Mesothelial cell of epicardium (in vitro differentiated cells): ENCODE measurements at regions not wholly inside any gene's neighbourhood (a gene's known extent, or its start where the extent isn't known, plus 50 kb on each side); places are given as distances from the start of the nearest gene placed in this dataset.

Source experiments
- DNase-seq, 2 experiments: peaks; one replicate each; pipeline ENCODE4 v3.0.0; 2021; ENCODE audit warnings: low spot score in 2 of 2; ENCODE audit not compliant: unreplicated experiment in 2 of 2
- H3K27ac Mint-ChIP-seq: 2 replicates; pipeline ENCODE4 v1.8.0; 2021; ENCODE audit warnings: mixed read lengths
- H3K27me3 Mint-ChIP-seq: 2 replicates; pipeline ENCODE4 v1.8.0; 2021; ENCODE audit warnings: low read depth, mixed read lengths
- H3K36me3 Mint-ChIP-seq: 2 replicates; pipeline ENCODE4 v1.8.0; 2021; ENCODE audit warnings: mixed read lengths
- H3K4me1 Mint-ChIP-seq: 2 replicates; pipeline ENCODE4 v1.8.0; 2021; ENCODE audit warnings: mixed read lengths
- H3K4me3 Mint-ChIP-seq: 2 replicates; pipeline ENCODE4 v1.8.0; 2021; ENCODE audit warnings: mild to moderate bottlenecking, moderate library complexity, mixed read lengths
- H3K9me3 Mint-ChIP-seq: 2 replicates; pipeline ENCODE4 v1.8.0; 2021; ENCODE audit warnings: mixed read lengths
- CTCF ChIP-seq: fragments of 200-600 bp; sonication (generic); IDR thresholded peaks from one replicate; pipeline ENCODE4 v1.5.0; 2021; ENCODE audit warnings: antibody characterized with exemption; ENCODE audit not compliant: unreplicated experiment

GRCh38 chr20:5433352-5433751 is 116.6 kb upstream of the PROKR2 start:
- TF ChIP-seq CTCF = no peak
- Mint-ChIP-seq H3K4me3 (no peak overlapping the region), H3K27me3 (peaks cover 66% of the 10 kb centered on the region), H3K9me3 (no peaks in the 10 kb centered on the region), H3K27ac (no peak overlapping the region), H3K36me3 (no peaks in the 10 kb centered on the region), H3K4me1 (no peaks in the 10 kb centered on the region)
- no peak for DNase-seq

- Mint-ChIP-seq H3K27ac (no peak overlapping the region), H3K4me3 (no peak overlapping the region), H3K27me3 (peaks cover 70% of the 10 kb centered on the region), H3K4me1 (no peaks in the 10 kb centered on the region), H3K9me3 (no peaks in the 10 kb centered on the region), H3K36me3 (no peaks in the 10 kb centered on the region)
- no peak for DNase-seq
- TF ChIP-seq CTCF = no peak
These were observed 115.3 kb upstream of the PROKR2 start for GRCh38 chr20:5432030-5432429.

GRCh38 chr20:5430670-5431069 is 113.9 kb upstream of the PROKR2 start:
- TF ChIP-seq CTCF = no peak
- no peaks in the 10 kb centered on the region for H3K9me3 Mint-ChIP-seq
- H3K4me3 Mint-ChIP-seq = no peak overlapping the region
- no peaks in the 10 kb centered on the region for H3K4me1 Mint-ChIP-seq
- H3K27me3 Mint-ChIP-seq = peaks cover 73% of the 10 kb centered on the region
- H3K27ac Mint-ChIP-seq = no peak overlapping the region
- no peaks in the 10 kb centered on the region for H3K36me3 Mint-ChIP-seq
- DNase-seq = no peak

- H3K4me3 Mint-ChIP-seq = no peak overlapping the region
- no peaks in the 10 kb centered on the region for H3K4me1 Mint-ChIP-seq
- H3K27ac Mint-ChIP-seq = no peak overlapping the region
- no peaks in the 10 kb centered on the region for H3K36me3 Mint-ChIP-seq
- TF ChIP-seq CTCF = no peak
- DNase-seq = no peak
- peaks cover 57% of the 10 kb centered on the region for H3K27me3 Mint-ChIP-seq
- no peaks in the 10 kb centered on the region for H3K9me3 Mint-ChIP-seq
These were observed 109.3 kb upstream of the PROKR2 start for GRCh38 chr20:5426026-5426425.

- Mint-ChIP-seq H3K27ac (no peak overlapping the region), H3K27me3 (peaks cover 35% of the 10 kb centered on the region), H3K36me3 (no peaks in the 10 kb centered on the region), H3K4me1 (no peaks in the 10 kb centered on the region), H3K9me3 (no peaks in the 10 kb centered on the region), H3K4me3 (no peak overlapping the region)
- TF ChIP-seq CTCF = no peak
- no peak for DNase-seq
These were observed 99.3 kb upstream of the PROKR2 start for GRCh38 chr20:5416086-5416485.

- no peak for DNase-seq
- no peak for TF ChIP-seq CTCF
- Mint-ChIP-seq H3K4me1 (peaks cover 7% of the 10 kb centered on the region), H3K4me3 (no peak overlapping the region), H3K27ac (no peak overlapping the region), H3K9me3 (no peaks in the 10 kb centered on the region), H3K36me3 (no peaks in the 10 kb centered on the region), H3K27me3 (peaks cover 49% of the 10 kb centered on the region)
These were observed 96.6 kb upstream of the PROKR2 start for GRCh38 chr20:5413394-5413793.
